GM21619 (cell line): ENCODE measurements at regions not wholly inside any gene's neighbourhood (a gene's known extent, or its start where the extent isn't known, plus 50 kb on each side); places are given as distances from the start of the nearest gene placed in this dataset.

Experiments
- ATAC-seq: cut with Tn5 transposase; IDR thresholded peaks from one replicate; pipeline ENCODE4 v1.9.1; 2021; ENCODE audit not compliant: unreplicated experiment

GRCh38 chr3:59424268-59425010, 374.6 kb upstream of the CFAP20DC start:
- no peak for ATAC-seq

DNA sequence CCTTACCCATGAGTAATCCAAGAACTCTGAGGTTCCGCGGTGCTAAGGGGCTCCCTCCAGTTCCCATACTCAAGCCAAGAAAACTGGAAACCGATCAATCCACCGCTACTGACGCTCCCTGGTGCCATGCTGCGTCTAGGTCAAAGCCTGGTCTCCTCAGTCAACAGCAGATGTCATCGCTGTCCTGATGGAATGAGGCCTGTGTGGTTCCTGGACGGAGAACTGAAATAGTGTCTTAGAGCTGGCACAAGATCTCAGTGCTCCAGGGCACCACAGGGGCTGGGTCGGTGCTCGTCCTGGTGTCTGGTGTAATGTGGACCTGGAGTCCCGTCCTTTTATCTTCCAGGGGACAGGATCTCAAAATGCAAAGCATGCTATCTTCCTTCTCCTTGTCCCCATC, 373.9 kb upstream of the CFAP20DC start:
- ATAC-seq, result no peak

- ATAC-seq, result no peak
These were observed 372.5 kb upstream of the CFAP20DC start for GRCh38 chr3:59422312-59422711.

DNA sequence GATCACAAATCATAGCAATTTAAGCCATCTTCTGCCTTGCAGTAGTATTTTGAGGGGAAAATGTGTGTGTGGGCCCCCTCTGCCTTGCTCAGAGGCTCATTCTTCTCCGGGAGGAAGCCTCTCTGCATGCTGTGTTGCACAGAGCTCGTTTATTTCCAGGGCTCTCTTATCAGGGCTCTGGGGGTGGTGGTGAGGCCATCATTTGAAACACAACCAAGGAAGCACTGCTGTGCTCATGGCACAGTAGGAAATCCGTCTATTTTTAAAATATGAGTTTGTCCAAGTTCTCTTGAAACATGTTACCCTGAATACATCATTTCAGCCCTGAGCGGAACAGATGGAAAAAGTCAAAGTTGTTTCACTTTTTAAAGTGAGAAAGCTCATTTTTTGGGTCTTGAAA, 369.0 kb upstream of the CFAP20DC start:
- ATAC-seq, result no peak

DNA sequence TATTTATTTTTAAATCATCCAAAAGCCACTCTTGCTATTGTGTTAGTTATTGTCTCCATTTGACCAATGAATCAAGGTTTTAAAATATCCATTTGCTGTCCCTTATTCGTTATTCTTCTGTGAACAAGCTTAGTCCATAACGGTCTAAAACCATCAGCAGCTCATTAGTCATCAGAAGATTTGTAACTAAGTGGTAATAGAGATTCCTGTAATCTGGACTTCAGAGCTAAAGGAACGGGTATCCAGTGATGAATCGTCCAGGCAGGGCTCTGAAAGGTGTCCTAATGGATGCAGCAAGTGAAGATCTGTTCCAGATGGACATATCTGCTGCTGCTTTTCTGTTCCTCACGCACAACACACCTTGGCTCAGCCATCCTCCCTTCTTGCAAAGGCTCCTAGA, 362.7 kb upstream of the CFAP20DC start:
- ATAC-seq, result no peak

GRCh38 chr3:59411694-59412093, 361.9 kb upstream of the CFAP20DC start:
- no peak for ATAC-seq

GRCh38 chr3:59411186-59411585, 361.4 kb upstream of the CFAP20DC start:
- no peak for ATAC-seq

- peak; percentile 54 for ATAC-seq
These were observed 358.3 kb upstream of the CFAP20DC start for GRCh38 chr3:59408047-59408624.

- ATAC-seq, result no peak
These were observed 357.6 kb upstream of the CFAP20DC start for GRCh38 chr3:59407425-59407824.

- ATAC-seq, result peak; percentile 89
These were observed 357.1 kb upstream of the CFAP20DC start for GRCh38 chr3:59406943-59407342.

DNA sequence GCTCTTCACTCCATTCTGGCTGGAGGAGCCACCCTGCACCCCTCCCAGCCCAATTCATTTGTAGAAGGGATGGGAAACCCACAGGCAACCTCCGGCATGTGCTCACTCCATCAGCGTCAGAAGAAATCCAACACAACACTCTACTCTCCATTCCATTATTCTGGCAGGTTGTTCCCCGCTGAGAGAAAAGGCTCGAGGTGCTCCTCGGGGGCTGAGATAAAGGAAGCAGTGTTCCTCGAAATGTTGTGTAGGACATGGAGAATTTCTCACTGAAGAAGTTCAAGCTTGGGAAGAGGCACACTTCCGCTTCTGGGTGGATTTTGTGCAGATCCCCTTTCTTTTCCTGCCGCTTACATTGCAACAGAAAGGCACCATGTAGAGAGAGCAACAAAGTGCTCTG, 355.0 kb upstream of the CFAP20DC start:
- ATAC-seq, result no peak

GRCh38 chr3:59404064-59404463, 354.2 kb upstream of the CFAP20DC start:
- no peak for ATAC-seq

GRCh38 chr3:59401924-59402323, 352.1 kb upstream of the CFAP20DC start:
- ATAC-seq, result no peak

DNA sequence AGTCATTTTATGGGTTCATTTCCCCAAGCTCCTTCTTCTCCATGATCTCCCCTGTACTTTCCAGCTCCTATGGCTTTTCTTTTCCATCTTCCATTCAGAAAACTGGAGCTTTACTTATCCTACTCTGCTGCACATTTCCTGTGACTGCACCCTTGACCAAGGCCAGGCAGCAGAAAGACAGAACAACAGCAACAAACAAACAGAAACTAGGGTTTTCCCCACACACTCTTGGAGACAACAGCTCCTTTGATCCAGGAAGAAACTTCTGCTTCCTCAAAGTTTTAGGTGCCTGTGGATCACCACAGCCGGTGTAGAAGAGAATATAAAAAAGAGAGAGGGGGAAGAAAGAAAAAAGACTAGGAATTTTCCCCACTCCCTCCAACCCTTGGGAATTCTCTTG, 342.3 kb upstream of the CFAP20DC start:
- ATAC-seq, result no peak

- no peak for ATAC-seq
These were observed 341.3 kb upstream of the CFAP20DC start for GRCh38 chr3:59391131-59391530.

GRCh38 chr3:59388555-59389270, 338.9 kb upstream of the CFAP20DC start:
- ATAC-seq, result peak; percentile 35

- peak; percentile 82 for ATAC-seq
These were observed 336.3 kb upstream of the CFAP20DC start for GRCh38 chr3:59386165-59386564.

GRCh38 chr3:59385547-59385946, 335.7 kb upstream of the CFAP20DC start:
- ATAC-seq, result no peak

DNA sequence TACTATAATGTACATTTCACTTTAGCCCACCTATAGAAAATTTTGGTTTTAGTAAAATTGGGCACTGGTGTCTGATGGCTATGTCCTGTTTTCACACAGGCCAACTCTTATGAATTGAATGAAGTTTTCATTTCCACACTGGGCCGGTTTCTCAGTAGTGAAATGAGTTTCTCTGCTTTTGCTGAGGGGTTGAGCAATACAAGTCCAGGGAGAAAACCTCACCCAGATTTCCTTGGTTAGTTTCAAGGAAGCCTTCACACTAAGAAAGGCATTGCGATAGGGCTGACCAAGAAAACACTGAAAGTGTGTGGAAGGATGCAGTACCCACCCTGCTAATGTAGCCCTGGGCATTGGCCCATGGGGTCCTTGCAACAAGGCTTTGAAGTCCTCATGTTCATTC, 331.5 kb upstream of the CFAP20DC start:
- peak; percentile 61 for ATAC-seq

- no peak for ATAC-seq
These were observed 330.3 kb upstream of the CFAP20DC start for GRCh38 chr3:59380146-59380545.

- peak; percentile 99 for ATAC-seq
These were observed 325.0 kb upstream of the CFAP20DC start for GRCh38 chr3:59374818-59375211.
